ENCODE measurements at regions not wholly inside any gene's neighbourhood (a gene's known extent, or its start where the extent isn't known, plus 50 kb on each side); places are given as distances from the start of the nearest gene placed in this dataset.
A peak's percentile ranks its signal among the peaks of the same experiment; 100 is the strongest.

DNA sequence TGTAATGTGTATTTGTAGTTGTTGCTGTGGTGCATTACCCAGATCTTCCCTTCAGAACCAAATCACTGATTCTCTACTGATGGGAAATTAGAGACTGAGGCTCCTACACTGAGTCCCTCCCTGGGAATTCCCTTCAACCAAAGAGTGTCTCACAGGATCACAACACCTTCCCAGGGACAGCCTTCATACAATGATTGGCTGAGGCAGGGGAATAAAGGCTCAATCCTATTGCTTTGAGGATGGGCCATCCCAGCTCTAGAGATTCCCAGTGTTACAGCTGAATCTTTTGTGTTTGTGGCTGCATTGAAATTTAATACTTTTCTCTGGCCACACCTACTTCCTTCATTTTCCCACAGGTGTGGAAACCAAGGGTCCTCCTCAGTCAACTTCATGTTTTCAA, 96.4 kb upstream of the ELL2 start:
- no peak for DNase-seq

DNA sequence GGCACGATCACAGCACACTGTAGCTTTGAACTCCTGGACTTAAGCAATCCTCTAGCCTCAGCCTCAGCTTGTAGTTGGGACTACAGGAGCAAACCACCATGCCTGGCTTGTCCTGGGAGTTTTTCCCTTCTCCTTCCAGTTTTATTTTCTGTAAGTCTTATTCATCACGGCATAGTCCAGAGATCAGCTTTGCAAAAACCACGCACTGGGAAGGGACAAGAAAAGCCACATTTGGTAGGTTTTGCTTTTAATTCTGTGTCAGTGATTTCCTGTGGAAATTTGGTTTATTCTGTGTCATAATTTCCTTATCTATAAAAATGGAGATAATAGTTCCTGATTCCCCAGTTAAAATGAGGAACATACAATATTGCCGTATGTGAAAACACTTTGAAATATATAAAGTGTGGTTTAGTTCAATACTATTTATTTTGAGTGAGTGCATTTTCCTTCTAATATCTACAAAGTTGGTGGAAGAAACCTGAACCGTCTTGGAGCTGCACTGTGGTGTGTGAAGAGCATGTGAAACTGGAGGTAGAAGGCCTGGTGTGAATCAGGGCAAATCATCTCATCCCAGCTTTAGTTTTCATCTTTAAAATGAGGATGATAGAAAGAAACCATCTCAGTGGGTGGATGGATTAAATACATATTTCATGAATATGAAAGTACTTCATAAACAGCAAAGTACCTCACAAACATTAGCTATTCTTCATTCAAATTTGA, 92.8 kb upstream of the ELL2 start:
- DNase-seq = no peak

- no peak for DNase-seq
These were observed 91.5 kb upstream of the ELL2 start for GRCh38 chr5:96053063-96053735.

DNA sequence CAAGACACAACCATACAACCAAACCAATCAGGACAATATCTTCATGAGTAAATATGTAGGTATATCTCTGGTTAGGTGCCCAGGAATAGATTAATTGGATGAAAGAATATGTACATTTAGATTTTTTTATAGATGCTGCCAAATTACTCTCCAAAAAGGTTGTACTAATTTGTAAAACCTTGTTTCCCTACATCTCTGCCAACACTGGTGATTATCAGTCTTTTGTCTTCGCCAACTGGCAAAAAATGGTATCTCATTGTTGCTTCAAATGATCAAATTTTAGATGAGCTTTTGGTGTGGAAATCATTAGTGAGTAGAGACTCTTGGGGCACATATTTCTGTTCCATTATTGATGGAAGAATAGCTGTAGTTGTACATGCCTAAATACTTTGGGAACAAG, 90.7 kb upstream of the ELL2 start:
- DNase-seq = no peak

GRCh38 chr5:96051401-96051830, 89.8 kb upstream of the ELL2 start:
- no peak for DNase-seq

GRCh38 chr5:96050273-96050880, 88.7 kb upstream of the ELL2 start:
- DNase-seq = no peak

DNA sequence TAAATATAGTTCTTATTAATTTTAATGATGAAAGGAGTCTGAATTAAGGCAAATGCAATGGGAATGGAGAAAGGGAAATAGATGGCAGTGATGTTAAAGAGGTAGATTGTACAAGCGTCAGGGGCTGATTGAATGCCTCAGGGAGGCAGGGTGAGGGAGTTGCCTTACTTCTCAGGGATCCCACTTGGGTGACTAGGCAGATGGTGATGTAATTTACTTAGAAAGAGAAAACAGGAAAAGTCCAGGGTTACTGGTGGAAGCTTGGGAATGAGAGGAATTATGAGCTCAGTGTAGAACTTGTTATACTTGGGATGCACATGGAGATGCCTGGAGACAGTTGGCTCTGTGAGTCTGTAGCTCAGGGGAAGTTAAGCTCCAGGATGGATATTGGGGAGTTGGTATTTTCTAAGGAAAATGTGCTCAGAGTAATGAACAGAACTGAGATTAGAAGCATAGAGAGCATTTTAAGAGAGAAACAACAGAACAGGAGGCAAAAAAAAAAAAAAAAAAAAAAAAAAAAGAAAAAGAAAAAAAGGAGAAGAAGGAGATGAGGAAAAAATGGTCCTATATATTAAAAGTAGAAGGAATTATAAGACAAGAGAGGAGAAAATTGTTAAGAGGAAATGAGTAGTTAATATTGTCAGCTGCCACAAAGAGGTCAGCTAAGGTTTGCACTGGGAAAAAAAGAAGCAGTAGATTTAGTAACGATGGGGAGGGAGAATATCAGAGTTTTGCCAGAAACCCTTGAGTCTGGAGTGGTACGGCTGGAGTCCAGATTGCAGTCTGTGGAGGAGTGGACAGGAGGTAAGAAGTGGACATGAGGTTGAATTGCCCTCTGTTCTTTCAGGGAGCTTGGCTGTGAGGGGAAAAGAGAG, 88.0 kb upstream of the ELL2 start:
- no peak for DNase-seq

DNA sequence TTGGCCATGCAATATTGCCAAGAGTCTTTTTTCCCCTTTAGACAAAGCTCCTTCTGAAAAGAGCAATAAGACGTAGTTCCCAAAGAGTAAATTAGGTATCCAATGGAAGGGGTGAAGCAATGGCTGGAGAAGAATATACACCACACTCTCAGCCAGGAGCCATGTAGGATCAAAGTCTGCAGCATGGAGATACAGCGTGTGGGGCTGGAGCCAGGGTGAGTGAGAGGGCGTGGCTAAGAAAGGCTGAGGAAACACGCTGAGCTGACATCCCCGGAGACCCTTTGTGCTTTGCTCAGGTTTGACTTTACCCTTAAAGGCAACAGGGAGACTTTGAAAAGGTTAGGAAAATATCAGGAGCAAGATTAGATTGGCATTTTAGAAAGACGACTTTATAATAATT, 87.1 kb upstream of the ELL2 start:
- no peak for DNase-seq

DNA sequence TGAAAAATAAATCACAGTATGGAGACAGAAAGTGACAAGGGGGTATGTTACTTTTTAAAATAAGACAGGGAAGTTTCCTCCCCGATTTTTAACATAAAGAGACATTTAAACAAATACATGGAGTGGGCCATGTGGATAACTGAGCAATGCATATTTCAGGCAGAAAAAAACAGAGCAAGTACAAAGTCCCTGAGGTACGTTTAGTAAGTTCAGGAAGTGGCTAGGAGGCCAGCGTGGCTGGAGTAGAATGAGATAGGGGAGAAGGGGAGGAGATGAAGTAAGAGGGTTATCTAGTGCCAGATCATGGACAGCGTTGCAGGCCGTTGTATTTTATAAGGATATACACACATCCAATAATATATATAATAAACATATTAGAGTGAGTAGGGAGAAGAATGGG, 84.2 kb upstream of the ELL2 start:
- no peak for DNase-seq

GRCh38 chr5:96043446-96043845, 81.8 kb upstream of the ELL2 start:
- DNase-seq = no peak

DNA sequence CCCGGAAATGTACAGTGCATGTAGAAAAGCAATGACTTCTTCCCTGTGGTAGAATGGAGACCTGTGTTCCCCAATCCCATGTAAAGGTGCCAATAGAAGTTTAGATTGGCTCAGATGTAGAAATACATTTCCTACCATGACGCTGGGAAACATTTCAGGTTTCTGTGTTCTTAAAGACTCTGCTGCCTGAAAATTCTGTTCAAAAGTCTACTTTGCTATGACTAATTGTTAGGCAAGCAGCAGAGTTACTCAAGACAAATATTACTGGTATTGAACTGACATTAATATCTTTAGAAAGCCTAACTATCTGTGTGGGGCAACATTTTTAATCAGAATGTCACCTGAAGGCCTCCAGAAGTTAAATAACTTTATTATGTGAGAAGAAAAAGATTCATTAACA, 75.5 kb upstream of the ELL2 start:
- DNase-seq = no peak

GRCh38 chr5:96036301-96036700, 74.7 kb upstream of the ELL2 start:
- DNase-seq = no peak

- DNase-seq = no peak
These were observed 74.1 kb upstream of the ELL2 start for GRCh38 chr5:96035796-96036195.

- DNase-seq = peak in 1 of 2 experiments; percentile 33
These were observed 71.5 kb upstream of the ELL2 start for GRCh38 chr5:96033116-96033515.

DNA sequence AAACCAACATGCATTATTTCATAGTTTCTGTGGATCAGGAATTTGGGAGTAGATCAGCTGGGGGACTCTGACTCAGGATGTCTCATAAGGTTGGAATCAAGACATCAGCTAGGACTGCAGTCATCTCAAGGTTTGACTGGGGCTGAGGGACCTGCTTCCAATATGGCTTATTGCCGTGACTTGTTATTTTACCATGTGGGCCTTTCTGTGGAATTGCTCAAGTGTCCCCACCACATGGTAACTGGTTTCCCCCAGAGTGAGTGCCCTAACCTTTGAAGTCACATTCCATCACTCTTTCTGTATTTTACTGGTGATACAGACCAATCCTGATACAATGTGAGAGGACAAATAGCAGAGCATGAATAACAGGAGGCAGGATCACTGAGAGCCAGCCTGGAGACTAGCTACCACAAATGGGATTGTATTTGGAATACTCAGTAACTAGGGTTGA, 70.2 kb upstream of the ELL2 start:
- DNase-seq = peak; percentile 48 to 50

- no peak for DNase-seq
These were observed 69.5 kb upstream of the ELL2 start for GRCh38 chr5:96031180-96031579.

- DNase-seq = peak in 1 of 2 experiments; percentile 73
These were observed 64.9 kb upstream of the ELL2 start for GRCh38 chr5:96026406-96027041.

GRCh38 chr5:96024683-96025475, 63.2 kb upstream of the ELL2 start:
- DNase-seq = no peak

GRCh38 chr5:96023518-96023917, 61.9 kb upstream of the ELL2 start:
- DNase-seq = peak in 1 of 2 experiments; percentile 18

GRCh38 chr5:96022971-96023370, 61.3 kb upstream of the ELL2 start:
- DNase-seq = peak in 1 of 2 experiments; percentile 17

GRCh38 chr5:96017951-96018350, 56.3 kb upstream of the ELL2 start:
- no peak for DNase-seq

DNA sequence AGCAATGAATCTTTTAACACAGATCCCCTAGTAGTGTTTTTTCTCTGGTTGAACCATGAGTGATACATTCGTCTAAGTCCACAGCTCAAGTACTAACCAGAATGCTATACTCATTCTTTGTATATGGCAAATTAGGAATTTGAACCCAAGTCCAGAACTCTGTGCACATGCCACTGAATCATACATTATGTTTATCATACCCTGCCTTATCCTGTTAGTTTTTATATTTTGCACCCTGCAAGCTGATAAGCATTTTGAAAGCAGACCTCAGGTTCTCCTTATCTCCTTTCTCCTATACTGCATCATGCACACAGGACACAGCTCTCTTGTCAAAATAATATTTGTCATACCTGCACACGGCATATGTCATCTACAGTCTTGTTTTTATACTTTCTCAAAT, 54.6 kb upstream of the ELL2 start:
- no peak for DNase-seq

Data from SW 1271 (cell line).